Nucleus accumbens (tissue), 56 donors: ENCODE measurements at regions not wholly inside any gene's neighbourhood (a gene's known extent, or its start where the extent isn't known, plus 50 kb on each side); places are given as distances from the start of the nearest gene placed in this dataset.
"Not testable (repeated sequence)": the region's sequence is repeated elsewhere in the genome, so short reads cannot be mapped to it uniquely, and the experiment has no call there.

Experiments
- DNase-seq, 56 donors: peaks; one replicate each; lab custom pipeline; 2025; lab: John Stamatoyannopoulos, UW

DNA sequence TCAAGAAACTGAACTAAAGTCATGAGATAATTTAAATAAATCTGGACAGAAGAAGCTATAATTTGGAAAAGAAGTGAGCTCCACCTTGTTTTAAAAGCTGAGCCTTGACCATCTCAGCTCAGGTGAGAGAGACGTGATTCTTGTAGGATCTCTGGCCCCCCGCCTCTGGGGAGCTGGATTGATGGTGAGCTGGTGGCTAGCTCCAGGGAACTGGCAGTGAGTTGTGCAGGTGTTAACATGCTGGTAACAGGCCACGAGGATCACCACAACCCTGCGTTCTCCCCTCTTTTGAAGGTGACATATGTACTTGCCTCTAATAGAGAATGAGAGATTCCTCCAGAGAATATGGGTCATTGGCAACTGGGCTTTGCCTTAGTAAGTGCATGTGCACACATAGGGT, 485.1 kb downstream of the IRS2 start:
- no peak for DNase-seq

DNA sequence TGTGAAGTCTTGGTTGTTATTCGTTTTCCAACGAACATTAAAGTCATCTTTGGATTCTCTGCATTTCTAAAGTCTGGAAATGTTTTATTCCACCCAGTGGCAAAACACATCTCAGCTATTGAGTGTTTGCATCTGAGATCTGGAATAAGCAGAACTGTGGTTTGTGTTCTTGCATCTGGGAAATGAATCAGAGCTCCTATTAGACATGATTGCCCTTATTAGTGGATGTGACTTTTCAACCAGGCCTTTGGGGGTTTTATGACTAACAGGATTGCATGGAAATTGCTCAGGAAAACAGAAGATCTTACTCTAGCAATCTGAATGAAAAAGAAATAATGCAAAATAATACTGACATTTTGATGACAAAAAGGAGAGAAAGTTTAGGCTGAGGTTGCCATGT, 488.8 kb downstream of the IRS2 start:
- no peak for DNase-seq

DNA sequence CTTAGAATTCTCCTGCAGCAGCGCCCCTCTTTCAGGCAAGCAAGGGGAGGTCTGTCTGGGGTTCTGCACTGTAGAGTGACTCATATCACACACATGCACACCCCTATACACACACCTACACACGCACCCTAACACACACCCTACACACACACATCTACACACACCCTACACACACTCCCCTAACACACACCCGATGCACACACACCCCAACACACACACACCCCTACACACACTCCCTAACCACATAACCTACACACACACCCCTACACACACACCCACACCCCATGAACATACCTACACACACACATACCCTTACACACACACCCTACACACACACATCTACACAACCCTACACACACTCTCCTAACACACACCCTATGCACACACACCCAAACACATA, 493.2 kb downstream of the IRS2 start:
- DNase-seq: no peak

DNA sequence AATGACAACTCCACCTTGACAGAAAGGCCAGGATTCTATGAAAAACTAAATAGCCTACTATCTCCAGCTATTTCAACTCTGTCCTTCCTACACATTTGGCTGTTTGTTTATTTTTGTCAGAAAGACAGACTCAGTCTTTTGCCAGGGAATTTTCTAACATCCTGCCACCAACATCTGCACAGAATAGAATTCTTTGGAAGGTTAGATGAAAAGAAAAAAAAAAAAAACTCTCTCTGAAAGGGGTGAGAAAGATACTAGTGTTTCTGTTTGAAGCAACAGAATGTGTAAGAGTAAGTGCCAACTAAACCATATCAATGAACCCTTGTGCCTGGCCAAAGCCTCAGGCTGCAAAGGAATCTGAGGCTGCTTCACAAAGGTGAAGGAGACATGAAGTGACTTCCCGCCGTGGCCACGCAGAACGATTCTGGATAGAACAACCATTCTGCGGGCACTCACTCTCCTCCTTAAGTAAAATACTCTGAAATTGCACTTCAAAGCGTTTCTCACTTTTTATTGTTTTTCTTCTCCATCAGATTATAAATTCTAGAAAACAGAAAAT, 498.2 kb downstream of the IRS2 start:
- no peak for DNase-seq

DNA sequence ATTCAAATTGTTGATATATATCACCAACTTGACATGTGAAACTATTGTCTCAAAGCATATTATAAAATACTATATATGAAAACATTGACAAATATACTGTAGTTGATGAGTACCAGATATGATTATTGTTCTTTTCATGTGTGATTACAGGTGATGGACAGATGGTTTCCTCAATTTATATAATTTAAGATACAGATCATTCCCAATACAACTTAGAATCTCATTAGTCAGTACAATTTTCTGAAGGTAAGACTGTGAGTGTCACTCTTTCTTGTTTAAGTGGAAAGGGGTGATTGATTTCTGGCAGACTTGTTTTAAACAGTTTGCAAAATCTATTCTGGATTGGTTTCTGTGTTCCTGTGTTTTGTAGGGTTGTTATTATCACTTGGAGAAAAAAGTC, 498.8 kb downstream of the IRS2 start:
- no peak for DNase-seq

DNA sequence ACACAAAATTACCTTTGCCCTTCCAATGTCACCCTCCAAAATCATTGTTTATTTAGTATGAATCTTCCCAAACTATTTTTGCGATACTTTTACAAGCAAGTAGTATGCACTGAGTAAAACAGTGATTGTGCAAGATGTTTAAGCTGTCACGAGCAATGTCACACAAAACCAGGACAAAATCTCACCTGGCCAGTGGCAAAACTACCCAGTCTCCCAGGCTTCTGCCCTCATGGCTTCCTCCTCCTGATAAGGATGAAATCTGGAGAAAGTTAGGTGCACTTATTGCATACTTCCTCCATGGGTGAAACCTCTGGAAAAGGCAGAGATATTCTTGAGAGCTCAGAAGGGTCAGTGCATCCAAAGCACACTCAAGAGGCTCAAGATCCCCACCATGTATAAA, 500.8 kb downstream of the IRS2 start:
- no peak for DNase-seq

DNA sequence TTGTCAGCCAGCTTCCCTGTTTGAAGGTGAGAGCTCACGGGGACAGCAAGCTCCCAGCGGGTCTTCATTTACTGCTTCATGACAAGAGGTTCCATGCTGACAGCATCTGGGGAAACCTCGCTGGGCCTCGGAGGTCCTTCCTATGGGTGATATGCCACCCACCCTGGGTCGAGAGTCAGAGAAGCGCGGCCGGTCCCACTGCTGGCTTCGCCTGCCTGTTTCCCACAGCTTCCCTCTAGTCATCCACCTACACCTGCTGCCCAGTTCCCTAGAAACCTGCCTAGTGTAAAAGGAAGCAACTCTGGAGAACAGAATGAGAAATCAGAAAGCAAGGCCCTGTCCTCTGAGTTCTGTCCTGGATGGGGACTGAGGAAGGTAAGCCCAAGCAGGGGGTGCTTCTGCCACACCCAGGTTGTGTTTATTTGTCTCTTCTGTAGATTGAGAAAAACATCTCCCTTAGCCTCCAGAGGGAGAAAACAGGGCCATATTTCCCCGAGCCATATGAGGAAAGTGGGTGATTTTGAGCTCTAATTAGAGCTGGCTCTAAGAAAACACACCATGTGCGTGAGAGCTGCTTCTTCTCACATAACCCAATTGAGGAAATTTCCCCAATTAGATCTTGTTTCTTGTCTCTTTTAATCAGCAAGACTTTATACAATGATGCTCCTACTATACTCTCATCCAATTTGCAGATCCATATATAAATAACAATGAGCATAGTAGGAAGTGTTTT, 504.3 kb downstream of the IRS2 start:
- no peak for DNase-seq

DNA sequence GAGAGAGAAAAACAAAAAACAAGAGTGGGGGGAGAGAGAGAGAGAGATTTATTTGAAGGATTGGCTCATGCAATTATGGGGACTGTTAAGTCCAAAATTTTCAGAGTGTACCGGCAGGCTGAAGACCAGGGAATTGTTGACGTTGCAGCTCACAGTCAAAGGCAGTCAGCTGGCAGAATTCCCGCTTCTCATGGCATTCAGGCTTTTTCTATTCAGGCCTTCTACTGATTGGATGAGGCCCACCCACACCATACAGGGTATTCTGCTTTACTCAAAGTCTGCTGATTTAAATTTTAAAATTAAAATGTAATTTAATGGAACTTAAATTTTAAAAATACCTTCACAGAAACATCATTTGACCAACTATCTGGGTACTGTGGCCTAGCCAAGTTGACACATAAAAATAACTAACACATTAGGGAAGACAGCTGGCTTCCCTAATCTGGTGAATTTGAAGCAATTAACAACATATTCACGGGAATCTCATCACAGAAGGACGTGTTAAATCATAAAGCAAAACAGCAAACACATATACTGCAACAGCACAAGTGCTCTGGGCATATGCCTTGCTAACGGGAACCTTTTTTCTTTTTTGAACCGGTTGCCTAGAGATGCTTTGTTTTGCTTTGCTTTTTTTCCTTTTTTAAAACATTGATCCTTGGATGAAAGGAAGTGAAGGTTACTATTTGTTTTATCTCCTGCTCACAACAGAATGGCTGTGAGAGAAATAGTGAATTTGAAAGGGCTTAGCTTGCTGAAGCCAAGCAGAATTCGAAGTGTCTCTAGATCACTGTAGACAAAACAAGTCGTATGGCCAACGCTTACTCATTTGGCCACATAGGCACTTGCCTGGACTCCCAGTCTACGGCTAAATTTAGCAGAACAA, 505.1 kb downstream of the IRS2 start:
- DNase-seq: no peak

DNA sequence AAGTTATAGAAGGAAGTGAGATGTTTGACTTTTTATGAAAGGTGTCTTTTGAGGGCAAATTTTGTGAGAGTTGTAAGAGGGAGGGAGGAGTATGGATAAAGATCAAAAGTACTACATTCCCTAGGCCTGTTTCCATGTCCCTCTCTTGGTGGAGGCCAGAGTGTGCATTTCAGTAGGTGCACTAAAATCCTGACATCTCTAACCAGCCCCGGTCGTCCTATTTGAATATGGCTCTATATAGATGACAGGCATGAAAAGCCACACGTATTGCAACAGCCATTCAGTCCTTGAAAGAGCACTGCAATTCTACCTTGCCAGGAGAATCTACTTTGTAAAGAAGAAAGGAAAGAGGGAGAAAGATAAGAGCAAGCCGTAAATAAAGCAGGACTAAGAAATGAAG, 510.1 kb downstream of the IRS2 start:
- DNase-seq: no peak

DNA sequence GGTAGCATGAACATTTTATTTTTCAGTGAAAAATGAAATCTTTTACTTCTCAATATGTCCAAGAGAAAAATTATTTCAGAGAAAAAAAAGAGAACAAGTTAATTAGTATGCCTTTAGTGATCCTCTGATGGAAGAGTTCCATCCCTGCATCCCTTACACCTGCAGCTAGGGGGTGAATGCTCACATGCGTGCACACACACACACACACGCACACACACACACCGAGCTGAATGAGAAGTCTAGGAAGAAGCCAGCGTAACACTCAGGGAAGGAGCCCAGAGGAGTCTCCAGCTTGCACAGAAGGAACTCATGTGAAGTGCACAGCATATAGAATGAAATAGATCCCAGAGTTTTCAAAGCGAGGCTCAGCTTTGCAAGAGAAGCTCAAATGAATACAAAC, 510.5 kb downstream of the IRS2 start:
- DNase-seq: no peak

DNA sequence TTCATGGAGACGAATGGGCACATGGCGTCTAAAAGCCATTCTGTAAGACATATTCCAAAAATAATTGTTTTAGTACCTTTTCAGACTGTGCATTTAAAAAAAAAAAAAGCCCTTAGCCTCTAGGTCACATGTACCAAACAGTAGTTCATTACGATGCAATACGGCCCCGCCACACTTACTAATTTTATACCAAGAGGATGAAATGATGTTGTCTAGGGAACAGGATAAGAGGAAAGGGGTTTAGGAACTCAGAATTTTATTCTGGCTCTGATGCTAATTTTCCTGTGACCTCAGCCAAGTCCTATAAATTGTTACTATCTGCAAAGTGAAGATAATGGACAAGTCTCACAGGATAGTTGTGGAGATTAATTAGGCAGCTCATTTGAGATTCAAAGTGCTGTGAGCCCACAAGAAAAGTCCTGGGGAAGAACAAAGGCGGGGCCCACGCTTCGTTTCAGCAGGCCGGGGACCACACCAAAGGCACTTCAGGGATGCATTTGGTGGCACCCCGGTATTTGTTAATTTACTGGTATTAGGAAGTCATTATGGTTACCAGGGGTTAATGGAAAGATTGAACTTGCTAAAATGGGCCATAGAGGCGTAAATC, 511.1 kb downstream of the IRS2 start:
- no peak for DNase-seq

DNA sequence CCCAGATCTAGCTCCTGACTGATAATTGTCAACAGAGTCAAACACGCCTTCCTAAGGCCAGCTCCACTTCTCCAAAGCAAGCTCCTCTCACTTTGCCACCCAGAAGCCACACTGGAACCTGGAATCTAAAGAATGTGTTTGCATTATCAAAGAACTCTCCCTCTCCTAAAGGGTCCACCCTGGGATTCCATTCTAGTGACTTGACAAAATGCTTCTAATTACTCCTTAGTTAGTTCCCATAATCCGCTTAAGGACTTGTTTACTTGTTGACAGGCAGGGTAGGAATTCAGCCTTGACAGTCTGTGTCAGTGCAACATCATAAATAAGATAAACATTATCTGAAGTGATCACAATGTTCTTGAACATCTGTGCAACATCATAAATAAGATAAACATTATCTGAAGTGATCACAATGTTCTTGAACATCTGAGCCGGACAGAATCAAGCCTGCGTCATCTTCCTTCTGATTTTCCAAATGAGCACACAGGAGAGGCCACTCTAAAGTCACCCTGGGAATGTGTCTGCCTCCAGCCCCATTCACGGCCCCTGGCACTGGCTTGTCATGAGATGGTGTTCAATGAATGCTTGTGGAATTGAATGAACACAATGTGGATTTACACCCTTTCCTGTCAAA, 512.1 kb downstream of the IRS2 start:
- no peak for DNase-seq

DNA sequence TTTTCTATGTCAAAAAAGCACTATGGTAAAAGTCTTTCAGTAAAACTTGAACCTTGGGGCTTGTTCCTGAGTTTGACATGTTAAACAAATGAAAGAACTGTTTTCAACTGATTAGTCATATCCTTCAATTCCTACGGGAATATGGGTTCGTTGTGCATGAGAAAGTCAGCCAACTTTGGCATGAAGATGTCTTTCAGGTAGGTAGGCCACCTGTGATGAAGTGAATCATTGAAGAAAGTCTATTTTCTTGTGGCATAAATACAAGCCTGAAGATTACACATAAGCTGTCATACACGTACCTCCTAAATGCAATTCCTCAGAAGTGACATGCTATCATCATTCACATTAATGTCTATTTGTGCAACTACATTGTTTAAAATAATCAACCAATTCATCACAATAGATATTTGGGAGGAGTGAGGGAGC, 513.0 kb downstream of the IRS2 start:
- no peak for DNase-seq

DNA sequence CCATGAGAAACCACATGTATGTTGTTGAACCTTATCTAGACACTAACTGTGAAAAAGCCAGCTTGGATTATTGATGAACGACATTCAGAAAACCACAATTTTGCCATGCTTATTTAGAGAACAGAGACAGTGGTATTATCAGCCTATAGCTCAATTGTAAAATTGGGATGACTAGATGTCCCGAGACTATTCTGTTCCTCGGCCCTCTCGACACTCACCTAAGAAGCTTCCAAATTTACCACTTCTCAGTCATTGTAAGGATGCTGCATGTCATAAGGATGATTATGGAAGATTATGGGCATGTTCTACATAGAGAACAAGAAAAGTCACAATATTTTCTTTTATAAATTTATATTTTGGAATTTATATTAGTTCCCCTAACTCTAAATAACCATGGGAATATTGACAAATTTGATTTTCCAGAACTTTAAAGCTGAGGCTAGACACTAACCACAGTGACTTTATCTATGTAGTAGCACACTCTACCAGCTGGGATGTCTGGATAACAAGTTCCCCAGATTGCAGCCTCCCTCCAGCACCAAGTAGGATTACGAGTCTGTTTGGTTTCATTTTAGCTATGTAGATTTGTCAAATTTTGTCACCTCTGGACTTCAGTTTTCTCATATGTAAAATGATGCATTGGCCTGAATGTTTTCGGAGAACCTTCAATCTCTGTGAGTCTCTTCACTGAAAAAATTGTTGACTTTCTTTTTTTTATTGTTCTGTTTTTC, 513.6 kb downstream of the IRS2 start:
- no peak for DNase-seq

DNA sequence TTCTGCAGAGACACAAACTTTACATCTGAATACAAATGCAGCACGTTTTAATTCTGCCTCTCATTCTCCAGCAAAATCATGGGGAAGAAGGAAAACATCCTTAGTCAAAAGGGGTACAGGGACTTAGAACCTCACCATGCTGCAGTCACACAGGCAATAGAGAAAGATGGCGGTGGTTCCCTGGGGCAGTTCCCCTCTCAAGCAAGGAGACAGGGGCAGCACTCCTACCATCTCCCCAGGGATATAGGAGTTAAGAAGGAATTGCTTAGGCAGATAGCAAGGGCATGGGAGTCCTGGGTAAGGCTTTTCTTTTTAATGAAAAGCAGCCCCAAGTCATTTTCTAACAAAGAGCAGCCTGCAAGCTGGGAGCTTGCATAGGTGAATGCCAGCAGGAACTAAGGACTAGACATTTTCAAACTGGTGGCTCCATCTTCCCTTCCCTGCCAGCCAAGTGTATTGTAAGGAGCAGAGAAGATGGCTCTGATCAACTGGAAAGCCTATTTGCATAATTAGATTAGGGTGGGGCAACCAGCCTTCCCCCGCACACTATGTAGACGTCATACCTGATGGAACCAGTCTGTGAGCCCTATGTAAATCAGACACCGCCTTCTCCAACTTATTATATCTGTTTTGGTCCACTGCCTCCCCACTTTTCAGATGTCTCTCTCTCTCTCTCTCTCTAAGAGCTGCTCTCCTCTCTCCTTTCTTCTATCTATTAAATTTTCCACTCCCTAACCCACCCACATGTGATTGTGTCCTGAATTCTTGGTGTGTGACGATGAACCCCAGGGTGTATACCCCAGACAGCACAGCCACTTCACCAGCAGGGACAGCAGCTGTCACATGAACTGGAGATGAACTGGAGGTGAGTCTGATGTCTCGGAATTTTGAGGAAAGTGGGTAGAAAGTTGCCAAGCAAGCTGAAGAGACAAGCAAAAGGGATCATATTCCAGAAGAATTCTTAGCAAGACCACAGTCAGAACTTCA, 514.5 kb downstream of the IRS2 start:
- DNase-seq: no peak

DNA sequence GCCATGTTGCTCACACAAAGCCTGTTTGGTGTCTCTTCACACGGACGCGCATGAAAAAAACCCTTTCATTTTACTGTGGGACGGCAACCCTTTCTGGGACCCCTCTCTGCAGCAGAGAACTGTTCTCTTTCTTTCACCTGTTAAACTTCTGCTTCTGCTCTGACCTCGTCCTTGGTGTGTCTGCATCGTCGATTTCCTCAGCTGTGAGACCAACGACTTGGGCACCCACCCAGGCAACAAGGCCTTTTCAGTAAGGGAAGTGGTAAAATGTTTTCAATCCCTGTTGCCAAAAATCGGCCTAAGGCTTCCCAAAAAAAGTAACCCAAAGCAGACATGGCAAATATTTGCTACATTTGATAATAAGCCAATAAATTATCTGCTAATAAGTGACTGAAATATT, 515.3 kb downstream of the IRS2 start:
- no peak for DNase-seq

DNA sequence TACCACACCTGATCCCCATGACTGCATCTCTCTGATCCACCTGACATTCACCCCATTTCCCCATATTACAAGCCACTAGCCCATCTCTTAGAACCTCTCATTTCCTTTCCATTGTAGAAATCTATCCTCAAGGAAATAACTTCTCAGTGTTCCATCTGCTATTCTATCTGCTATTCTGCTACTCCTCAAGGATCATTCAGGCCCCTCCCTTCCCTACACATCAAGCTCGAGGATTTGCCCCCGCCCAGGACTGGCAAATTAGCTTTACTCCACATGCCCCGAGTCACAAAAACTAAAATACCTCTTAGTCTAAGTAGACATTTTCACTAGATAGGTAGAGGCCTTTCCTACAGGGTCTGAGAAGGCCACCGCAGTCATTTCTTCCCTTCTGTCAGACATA, 517.0 kb downstream of the IRS2 start:
- DNase-seq: not testable (repeated sequence)

DNA sequence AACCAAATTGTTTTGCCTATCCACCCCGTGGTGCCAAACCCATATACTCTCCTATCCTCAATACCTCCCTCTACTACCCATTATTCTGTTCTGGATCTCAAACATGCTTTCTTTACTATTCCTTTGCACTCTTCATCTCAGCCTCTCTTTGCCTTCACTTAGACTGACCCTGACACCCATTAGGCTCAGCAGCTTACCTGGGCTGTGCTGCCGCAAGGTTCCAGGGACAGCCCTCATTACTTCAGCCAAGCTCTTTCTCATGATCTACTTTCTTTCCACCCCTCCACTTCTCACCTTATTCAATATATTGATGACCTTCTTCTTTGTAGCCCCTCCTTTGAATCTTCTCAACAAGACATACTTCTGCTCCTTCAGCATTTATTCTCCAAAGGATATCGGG, 517.9 kb downstream of the IRS2 start:
- not testable (repeated sequence) for DNase-seq

DNA sequence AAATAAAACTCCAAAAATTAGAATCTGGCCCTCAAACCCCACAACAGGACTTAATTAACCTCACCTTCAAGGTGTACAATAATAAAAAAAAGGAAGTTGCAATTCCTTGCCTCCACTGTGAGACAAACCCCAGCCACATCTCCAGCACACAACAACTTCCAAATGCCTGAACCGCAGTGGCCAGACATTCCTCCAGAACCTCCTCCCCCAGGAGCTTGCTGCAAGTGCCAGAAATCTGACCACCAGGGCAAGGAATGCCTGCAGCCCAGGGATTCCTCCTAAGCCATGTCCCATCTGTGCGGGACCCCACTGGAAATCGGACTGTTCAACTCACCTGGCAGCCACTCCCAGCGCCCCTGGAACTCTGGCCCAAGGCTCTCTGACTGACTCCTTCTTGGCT, 519.0 kb downstream of the IRS2 start:
- not testable (repeated sequence) for DNase-seq
